Thyroid gland (tissue), 4 donors: ENCODE measurements at regions not wholly inside any gene's neighbourhood (a gene's known extent, or its start where the extent isn't known, plus 50 kb on each side); places are given as distances from the start of the nearest gene placed in this dataset.
"Not testable (repeated sequence)": the region's sequence is repeated elsewhere in the genome, so short reads cannot be mapped to it uniquely, and the experiment has no call there.

Experiments
- CTCF ChIP-seq, 6 experiments: fragments of 200-600 bp in 3 of 6; fragments of 450-650 bp in 3 of 6; sonication (generic) in 3 of 6; IDR thresholded peaks; one replicate each; pipeline ENCODE4 v1.5.1; 2016 to 2019; ENCODE audit warnings: antibody characterized with exemption in 6 of 6, mild to moderate bottlenecking in 2 of 6, inconsistent platforms in 1 of 6, moderate library complexity in 1 of 6
- POLR2A ChIP-seq, 2 donors: fragments of 450-650 bp; IDR thresholded peaks; one replicate each; pipeline ENCODE4 v1.6.1; 2017; ENCODE audit warnings: antibody characterized with exemption in 2 of 2, mild to moderate bottlenecking in 2 of 2, moderate library complexity in 1 of 2

DNA sequence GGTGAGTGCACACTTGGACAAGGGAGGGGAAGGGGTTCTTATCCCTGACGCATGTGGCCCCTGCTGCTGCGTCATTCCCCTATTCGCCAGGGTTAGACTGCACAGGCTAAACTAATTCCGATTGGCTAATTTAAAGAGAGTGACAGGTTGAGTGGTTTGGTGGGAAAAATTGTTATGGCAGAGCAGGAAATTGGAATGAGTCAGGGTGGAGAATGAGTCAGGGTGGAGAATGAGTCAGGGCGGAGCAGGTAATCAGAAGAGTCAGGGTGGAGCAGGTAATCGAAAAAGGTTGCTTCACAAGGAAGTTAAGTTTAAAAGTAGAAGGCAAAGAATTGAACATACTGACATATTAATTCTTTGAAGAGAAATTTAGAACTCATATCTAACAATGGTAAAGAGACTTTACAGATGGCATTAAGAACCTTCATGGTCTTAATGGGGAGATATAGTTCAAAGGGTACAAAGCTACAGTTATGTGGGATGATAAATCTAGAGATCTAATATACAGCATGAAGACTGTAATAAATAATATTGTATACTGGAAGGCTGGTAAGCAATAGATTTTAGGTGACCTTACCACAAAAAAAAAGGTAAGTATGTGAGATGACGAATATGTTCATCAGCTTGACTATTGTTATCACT lies 60.5 kb upstream of the XPO1 start:
- not testable (repeated sequence) for TF ChIP-seq POLR2A, CTCF (IDR thresholded peaks at IDR 0.05)
